Omental fat pad (tissue), 3 donors: ENCODE measurements at regions not wholly inside any gene's neighbourhood (a gene's known extent, or its start where the extent isn't known, plus 50 kb on each side); places are given as distances from the start of the nearest gene placed in this dataset.

Experiments used
- ATAC-seq: fragments of 150-250 bp; one replicate; pipeline ENCODE4 v1.9.1; 2016; ENCODE audit warnings: mild to moderate bottlenecking, moderate library complexity; ENCODE audit not compliant: low FRiP score
- DNase-seq: peaks from one replicate; pipeline ENCODE4 v3.0.0-alpha.2; 2019; ENCODE audit warnings: low spot score
- CTCF ChIP-seq, 3 donors: fragments of 450-650 bp; IDR thresholded peaks; one replicate each; pipeline ENCODE4 v1.5.1; 2016 to 2017; ENCODE audit warnings: antibody characterized with exemption in 3 of 3, mild to moderate bottlenecking in 3 of 3, moderate library complexity in 2 of 3

- DNase-seq (no peak), ATAC-seq (no peak)
- no peak for TF ChIP-seq CTCF (IDR thresholded peaks at IDR 0.05)
Measured at GRCh38 chr7:26551740-26552139, 260.1 kb downstream of the SNX10 start.

- no peak for TF ChIP-seq CTCF (IDR thresholded peaks at IDR 0.05)
- DNase-seq (no peak), ATAC-seq (no peak)
Measured at GRCh38 chr7:26553128-26553527, 261.5 kb downstream of the SNX10 start.

- DNase-seq (no peak), ATAC-seq (no peak)
- no peak for TF ChIP-seq CTCF (IDR thresholded peaks at IDR 0.05)
Measured at GRCh38 chr7:26553582-26553981, 261.9 kb downstream of the SNX10 start.

GRCh38 chr7:26554952-26555351, 263.3 kb downstream of the SNX10 start:
- no peak for TF ChIP-seq CTCF (IDR thresholded peaks at IDR 0.05)
- ATAC-seq = no peak
- DNase-seq = no peak

GRCh38 chr7:26556061-26556881, 264.6 kb downstream of the SNX10 start:
- DNase-seq (no peak), ATAC-seq (no peak)

GRCh38 chr7:26560526-26561256, 269.0 kb downstream of the SNX10 start:
- DNase-seq (no peak), ATAC-seq (no peak)
- no peak for TF ChIP-seq CTCF (IDR thresholded peaks at IDR 0.05)

More at GRCh38 chr7:26556061-26556881, 264.6 kb downstream of the SNX10 start:
- no peak for TF ChIP-seq CTCF (IDR thresholded peaks at IDR 0.05)
